Spleen (tissue), 7 donors: ENCODE measurements at regions not wholly inside any gene's neighbourhood (a gene's known extent, or its start where the extent isn't known, plus 50 kb on each side); places are given as distances from the start of the nearest gene placed in this dataset.

Source experiments
- CTCF ChIP-seq, 11 experiments: fragments of 200-600 bp in 7 of 11; fragments of 450-650 bp in 4 of 11; sonication (generic) in 4 of 11; IDR thresholded peaks in 8 of 11; conservative IDR thresholded peaks in 3 of 11; 1 replicate in 7 of 11; 2 replicates in 4 of 11; pipeline versions ENCODE4 v1.4.0 to v1.8.0; 2016 to 2021; ENCODE audit warnings: antibody characterized with exemption in 11 of 11, inconsistent platforms in 4 of 11, mild to moderate bottlenecking in 1 of 11
- POLR2A ChIP-seq, 3 donors: fragments of 450-650 bp; IDR thresholded peaks; one replicate each; pipeline ENCODE4 v1.5.1; 2017; ENCODE audit warnings: antibody characterized with exemption in 3 of 3, mild to moderate bottlenecking in 1 of 3
- POLR2AphosphoS5 ChIP-seq, 3 donors: sonication (generic); formaldehyde crosslinking; IDR thresholded peaks; one replicate each; pipeline ENCODE4 v1.5.1; 2017; ENCODE audit warnings: antibody characterized with exemption in 3 of 3
- donor health status: DM: no; HTN: no; CAD: no; lungs with moderate emphysema.
- donor health status: DM: no; HTN: no; CAD: no.
- donor health status: DM: no; HTN: no; CAD: no.

- TF ChIP-seq CTCF (IDR thresholded peaks at IDR 0.05 in 8 of 11, conservative IDR thresholded peaks at IDR 0.05 in 3 of 11): no peak
- TF ChIP-seq POLR2AphosphoS5 (IDR thresholded peaks at IDR 0.05): no peak
- no peak for TF ChIP-seq POLR2A (IDR thresholded peaks at IDR 0.05)
These were observed 871.8 kb upstream of the CHAC2 start for GRCh38 chr2:52895726-52896340.
